Ovary (tissue), 3 donors: ENCODE measurements at regions not wholly inside any gene's neighbourhood (a gene's known extent, or its start where the extent isn't known, plus 50 kb on each side); places are given as distances from the start of the nearest gene placed in this dataset.

Source experiments
- EP300 ChIP-seq: sonication (generic); formaldehyde crosslinking; IDR thresholded peaks from one replicate; pipeline ENCODE4 v1.6.1; 2017; ENCODE audit warnings: antibody characterized with exemption
- TF ChIP-seq, protein P1 (sequence below), 3 donors: fragments of 450-650 bp in 2 of 3; fragments of 200-600 bp in 1 of 3; IDR thresholded peaks; one replicate each; pipeline versions ENCODE4 v1.5.1 to v1.8.0; 2016 to 2022; ENCODE audit warnings: antibody characterized with exemption in 3 of 3, mild to moderate bottlenecking in 1 of 3
- donor health status: DM: no; HTN: no; CAD: no.

GRCh38 chr7:3187444-3188040 is 113.5 kb upstream of the SDK1 start:
- TF ChIP-seq, protein P1, sequence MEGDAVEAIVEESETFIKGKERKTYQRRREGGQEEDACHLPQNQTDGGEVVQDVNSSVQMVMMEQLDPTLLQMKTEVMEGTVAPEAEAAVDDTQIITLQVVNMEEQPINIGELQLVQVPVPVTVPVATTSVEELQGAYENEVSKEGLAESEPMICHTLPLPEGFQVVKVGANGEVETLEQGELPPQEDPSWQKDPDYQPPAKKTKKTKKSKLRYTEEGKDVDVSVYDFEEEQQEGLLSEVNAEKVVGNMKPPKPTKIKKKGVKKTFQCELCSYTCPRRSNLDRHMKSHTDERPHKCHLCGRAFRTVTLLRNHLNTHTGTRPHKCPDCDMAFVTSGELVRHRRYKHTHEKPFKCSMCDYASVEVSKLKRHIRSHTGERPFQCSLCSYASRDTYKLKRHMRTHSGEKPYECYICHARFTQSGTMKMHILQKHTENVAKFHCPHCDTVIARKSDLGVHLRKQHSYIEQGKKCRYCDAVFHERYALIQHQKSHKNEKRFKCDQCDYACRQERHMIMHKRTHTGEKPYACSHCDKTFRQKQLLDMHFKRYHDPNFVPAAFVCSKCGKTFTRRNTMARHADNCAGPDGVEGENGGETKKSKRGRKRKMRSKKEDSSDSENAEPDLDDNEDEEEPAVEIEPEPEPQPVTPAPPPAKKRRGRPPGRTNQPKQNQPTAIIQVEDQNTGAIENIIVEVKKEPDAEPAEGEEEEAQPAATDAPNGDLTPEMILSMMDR (IDR thresholded peaks at IDR 0.05) = no peak
- TF ChIP-seq EP300 = no peak
